CD1c-positive myeloid dendritic cell (primary cell): ENCODE measurements at regions not wholly inside any gene's neighbourhood (a gene's known extent, or its start where the extent isn't known, plus 50 kb on each side); places are given as distances from the start of the nearest gene placed in this dataset.
"Not testable (repeated sequence)": the region's sequence is repeated elsewhere in the genome, so short reads cannot be mapped to it uniquely, and the experiment has no call there.

ENCODE experiments used
- DNase-seq: peaks from one replicate; pipeline ENCODE4 v3.0.0-alpha.2; 2016; ENCODE audit errors: extremely low spot score

DNA sequence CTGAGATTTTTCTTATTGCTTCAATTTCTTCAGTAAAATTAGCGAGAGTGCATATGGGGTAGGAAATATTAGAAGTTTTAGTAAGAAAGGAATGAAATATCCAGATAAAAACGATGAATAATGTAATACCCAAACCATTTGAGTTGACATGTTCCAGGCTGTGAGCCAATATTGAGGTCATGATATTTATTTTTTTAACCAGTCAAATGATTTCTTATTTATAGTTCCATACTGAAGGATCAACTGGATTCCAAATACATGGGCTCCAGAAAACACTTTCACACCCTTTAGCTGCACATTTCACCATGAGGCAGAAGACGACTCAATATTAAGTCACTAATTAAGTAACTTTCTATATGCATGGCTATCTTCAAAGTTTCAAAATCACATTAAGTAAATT lies 312.5 kb downstream of the PPP1R3A start:
- no peak for DNase-seq

GRCh38 chr7:113600428-113600827 lies 318.4 kb downstream of the PPP1R3A start:
- DNase-seq, result not testable (repeated sequence)

DNA sequence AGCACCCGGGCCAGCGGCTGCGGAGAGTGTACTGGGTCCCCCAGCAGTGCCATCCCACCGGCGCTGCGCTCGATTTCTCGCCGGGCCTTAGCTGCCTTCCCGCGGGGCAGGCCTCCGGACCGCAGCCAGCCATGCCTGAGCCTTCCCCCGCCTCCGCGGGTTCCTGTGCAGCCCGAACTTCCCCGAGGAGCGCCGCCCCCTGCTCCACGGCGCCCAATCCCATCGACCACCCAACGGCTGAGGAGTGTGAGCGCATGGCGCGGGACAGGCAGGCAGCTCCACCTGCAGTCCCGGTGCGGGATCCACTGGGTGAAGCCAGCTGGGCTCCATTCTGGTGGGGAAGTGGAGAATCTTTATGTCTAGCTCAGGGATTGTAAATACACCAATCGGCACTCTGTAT lies 325.4 kb downstream of the PPP1R3A start:
- DNase-seq, result not testable (repeated sequence)

- not testable (repeated sequence) for DNase-seq
These were observed 325.9 kb downstream of the PPP1R3A start for GRCh38 chr7:113592924-113593323.

DNA sequence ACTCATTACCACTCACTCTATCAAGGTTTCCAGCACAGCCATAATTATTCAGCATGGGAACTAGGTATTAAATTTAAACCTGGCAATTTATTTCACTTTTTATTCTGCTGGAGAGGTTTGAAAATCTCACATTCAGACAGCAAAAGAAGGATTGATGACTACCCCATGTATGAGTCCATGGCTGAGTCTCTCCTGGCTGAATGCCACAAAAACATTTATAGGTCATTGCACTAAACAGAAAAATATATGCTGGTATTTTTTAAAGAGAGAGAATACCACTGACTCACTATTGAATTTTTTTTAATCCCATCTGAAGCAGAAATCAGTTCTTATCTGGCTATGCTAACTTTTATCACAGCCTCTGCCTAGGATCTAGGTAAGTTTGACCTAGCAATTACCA lies 336.3 kb downstream of the PPP1R3A start:
- no peak for DNase-seq

DNA sequence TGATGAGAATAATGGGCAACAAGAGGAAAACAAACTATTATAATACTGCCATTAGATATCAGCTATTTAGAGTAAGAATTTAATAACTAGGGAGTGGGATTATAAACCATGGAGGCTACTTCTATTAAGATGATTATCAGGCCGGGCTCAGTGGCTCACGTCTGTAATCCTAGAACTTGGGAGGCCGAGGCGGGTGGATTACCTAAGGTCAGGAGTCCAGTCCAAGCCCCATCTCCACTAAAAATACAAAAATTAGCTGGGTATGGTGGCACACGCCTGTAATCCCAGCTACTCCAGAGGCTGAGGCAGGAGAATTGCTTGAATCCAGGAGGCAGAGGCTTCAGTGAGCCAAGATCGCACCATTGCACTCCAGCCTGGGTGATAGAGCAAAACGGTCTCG lies 355.6 kb downstream of the PPP1R3A start:
- not testable (repeated sequence) for DNase-seq

DNA sequence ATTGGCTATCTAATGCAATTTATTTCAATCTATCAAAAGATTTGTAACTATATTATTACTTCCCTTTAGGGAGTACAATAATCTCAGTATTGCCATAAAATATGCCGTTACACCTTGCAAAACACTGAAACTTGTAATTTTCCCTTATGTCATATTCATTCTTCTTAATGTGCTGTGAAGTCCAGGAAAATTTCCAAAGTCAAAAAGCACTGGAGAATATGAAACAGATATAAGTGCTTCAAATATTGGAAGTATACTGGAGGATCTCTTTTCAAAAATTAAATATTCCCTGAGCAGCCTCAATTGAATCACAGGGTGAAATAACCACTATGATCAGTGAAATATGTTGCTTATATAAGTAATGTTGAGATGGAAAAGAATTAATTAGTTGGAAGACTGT lies 356.0 kb downstream of the PPP1R3A start:
- DNase-seq, result no peak

DNA sequence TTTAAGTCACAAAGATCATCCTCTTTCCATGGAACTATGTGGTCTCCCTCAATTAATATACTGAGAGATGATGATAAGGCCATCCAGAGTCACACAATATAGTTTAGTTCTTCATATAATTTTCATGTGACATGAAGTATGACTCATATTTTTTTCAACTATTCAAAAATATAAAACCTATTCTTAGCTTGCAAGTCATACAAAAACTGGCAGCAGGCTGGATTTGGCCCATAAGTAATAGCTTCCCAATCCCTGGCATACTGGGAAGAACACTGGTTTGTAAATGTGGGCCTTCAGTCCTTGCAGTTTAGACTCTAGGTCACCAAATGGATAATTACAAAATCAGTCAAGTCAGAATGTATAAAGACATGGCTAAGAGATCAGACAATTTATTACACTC lies 356.6 kb downstream of the PPP1R3A start:
- no peak for DNase-seq

DNA sequence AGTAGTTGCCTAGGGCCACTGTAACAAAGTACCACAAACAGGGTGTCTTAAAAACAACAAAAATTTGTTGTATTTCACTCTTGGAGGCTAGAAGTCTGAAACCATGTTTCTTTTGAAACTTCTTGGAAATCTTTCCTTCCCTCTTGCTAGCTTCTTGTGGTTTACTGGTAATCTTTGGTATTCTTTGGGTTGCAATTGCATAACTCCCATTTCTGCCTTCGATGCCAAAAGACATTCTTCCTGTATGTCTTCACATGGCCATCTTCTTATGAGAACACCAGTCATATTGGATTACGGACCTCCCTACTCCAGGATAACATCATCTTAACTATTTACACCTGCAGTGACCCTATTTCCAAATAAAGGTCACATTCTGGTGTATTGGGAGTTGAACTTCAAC lies 357.4 kb downstream of the PPP1R3A start:
- no peak for DNase-seq

DNA sequence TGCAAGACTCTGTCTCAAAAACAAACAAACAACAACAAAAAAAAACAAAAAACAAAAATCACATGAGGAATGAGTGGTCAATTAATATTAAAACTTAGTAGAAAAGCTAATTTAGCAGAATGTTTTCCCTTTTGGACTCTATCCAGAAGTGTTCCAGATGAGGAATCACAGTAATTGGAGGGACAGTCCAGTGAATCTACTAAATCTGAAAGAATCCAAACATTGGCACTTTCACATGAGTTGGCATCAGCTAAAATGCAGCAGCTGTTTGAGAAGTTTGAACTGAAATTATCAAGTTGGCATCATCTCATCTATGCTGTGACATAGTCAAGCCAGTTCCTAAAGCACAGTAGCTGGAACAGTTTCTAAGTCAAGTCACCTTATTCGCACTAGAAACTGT lies 367.8 kb downstream of the PPP1R3A start:
- DNase-seq, result no peak

DNA sequence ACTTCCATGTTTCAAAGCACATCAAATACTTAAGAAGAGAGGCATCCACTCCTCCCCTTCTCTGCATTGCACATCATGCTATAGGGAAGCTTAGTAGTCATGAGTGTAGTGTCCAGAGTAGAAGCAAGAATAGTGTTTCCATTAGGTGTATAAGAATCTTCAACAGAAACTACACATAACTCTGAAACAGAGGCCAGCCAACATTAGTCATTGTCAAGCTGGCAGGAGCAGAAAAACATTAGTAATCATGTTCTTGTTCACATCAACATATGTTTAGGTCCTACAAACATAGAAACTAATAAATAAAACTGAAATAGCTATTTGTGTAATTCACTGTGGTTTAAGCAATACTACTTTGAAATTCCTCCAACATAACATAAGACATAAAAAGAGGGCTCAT lies 370.2 kb downstream of the PPP1R3A start:
- no peak for DNase-seq

DNA sequence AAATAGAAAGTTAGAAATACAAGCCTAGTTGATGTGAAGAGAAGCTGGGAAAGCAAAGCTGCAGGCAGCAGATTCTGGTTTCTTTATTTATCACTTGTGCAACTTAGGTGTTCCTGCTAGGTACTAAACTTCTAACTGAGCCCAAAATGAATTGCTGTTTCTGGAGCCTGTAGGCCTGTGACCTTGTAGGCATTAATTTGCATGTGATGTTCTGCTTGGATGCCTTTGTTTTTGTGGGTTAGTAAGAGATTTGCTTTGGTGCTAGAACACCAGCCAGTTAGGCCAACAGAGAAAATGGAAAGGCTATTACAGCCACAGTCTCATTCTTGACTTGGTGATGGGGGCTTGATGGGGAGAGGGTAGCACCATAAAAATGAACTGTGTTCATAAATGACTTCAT lies 370.7 kb downstream of the PPP1R3A start:
- no peak for DNase-seq

GRCh38 chr7:113521468-113521867 lies 397.3 kb downstream of the PPP1R3A start:
- no peak for DNase-seq

DNA sequence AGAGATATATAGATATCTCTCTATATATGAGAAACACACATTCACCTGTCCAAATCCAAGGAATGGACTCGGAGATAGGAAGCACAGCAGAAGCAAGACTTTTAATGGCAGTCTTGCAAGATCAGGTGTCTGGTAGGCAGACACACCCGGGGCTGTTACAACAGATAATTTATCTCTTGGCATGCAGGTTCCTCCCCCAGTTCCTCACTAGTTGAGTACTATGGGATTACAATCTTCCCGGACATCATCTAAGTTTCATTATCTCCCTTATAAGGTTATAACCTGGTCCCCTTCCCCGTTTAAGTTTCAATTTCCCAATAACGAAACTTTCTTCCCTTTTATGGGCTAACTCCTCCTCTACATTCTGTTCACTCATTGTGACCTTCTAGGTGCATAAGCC lies 399.3 kb downstream of the PPP1R3A start:
- no peak for DNase-seq

DNA sequence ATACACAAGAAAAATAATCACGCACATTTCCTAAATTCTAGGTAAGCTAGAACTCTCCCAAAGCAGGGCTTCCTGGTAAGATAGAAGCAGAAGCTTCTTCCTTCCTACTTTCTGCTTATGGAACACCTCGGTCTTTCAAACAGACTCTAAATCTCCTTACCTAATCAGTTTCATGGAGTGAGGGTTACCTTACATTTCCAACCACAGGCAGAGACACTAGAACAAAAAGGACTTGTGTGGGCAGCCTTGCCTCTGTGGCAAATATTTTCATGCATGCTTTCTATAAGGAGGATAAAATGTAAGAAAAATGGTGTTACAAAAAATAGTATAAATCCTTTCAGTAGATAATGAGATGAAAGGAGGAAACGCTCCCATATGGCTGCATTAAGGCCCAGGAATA lies 386.3 kb upstream of the SMIM30 start:
- no peak for DNase-seq

- no peak for DNase-seq
These were observed 385.8 kb upstream of the SMIM30 start for GRCh38 chr7:113504142-113504541.

DNA sequence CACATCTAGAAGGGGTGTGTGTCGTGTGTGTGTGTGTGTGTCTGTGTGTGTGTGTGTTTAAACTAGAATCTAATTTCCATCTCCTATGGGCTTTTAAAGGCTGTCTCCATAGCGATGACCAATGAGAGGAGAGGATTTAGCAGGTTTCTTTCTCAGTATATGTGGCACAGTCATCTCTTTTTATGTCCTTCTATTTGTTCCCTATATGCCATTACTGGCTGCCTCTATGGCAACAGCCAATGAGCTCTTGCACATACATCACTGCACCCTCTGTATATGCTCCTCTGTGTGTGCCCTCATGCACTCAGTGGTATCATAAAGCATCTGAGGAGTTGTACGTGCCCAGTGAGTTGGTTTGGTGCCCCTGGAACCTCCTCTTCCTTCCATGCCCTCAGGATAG lies 378.2 kb upstream of the SMIM30 start:
- DNase-seq, result not testable (repeated sequence)

DNA sequence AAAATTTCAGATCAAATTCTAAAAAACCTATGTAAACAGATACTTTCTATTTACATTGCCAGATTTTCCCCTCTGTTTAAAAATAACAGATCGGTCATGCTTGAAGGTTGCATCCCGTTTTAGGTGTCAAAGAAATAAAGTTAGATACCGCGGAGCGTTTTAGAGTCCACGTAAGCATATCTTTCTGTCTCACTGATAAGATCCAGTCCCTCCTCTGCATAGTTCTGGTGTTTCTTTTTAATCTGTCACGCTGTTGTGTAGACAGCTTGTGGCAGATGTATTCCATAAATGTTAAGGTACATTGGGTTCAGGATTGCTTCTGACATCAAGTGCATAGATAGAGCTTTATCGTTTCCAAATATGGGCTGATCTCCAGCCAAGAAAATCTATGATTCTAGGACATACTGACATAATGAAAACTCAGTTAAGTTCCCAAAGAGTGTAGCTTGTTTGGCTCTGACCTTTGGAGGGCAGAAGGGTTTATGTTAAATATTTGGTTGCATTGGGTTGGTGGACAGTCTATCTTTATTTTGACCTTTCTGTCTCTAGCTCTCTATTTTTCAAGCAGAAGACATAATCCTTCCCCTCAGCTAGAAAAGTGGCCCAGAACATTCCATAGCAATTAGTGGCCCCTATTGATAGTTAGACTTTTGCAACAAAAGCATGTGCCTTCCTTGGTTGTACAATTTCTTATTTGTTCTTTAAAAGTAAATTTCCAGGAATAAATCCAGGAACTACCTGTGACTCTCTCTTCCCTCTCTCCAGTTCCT lies 376.6 kb upstream of the SMIM30 start:
- DNase-seq, result not testable (repeated sequence)

- no peak for DNase-seq
These were observed 373.0 kb upstream of the SMIM30 start for GRCh38 chr7:113491305-113491704.

- no peak for DNase-seq
These were observed 369.8 kb upstream of the SMIM30 start for GRCh38 chr7:113487925-113488731.

GRCh38 chr7:113486548-113486947 lies 368.2 kb upstream of the SMIM30 start:
- DNase-seq, result no peak

DNA sequence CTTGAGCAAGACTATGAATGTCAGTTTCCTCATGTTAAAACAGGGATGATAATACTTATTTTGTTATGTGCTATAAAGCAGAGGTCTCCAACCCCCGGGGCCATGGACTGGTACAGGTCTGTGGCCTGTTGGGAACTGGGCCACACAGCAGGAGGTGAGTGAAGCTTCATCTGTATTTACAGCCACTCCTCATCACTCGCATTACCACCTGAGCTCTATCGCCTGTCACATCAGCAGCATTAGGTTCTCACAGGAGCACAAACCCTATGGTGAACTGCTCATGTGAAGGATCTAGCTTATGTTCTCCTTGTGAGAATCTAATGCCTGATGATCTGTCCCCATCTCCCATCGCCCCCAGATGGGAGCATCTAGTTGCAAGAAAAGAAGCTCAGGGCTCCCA lies 365.3 kb upstream of the SMIM30 start:
- no peak for DNase-seq

GRCh38 chr7:113480537-113480936 lies 362.2 kb upstream of the SMIM30 start:
- no peak for DNase-seq
